H1 (cell line): ENCODE measurements at regions not wholly inside any gene's neighbourhood (a gene's known extent, or its start where the extent isn't known, plus 50 kb on each side); places are given as distances from the start of the nearest gene placed in this dataset.

Source experiments
- CTCF ChIA-PET: fragments of 300-600 bp; sonication (Branson Sonifier 250); formaldehyde crosslinking; loops from one replicate; lab custom pipeline; 2021; ENCODE audit not compliant: partially characterized antibody; lab: Charles Lee
- POLR2A ChIA-PET: fragments of 300-600 bp; sonication (Branson Sonifier 250); formaldehyde crosslinking; loops from one replicate; lab custom pipeline; 2021; ENCODE audit warnings: inconsistent platforms; ENCODE audit not compliant: partially characterized antibody; lab: Charles Lee
- DNase-seq, 2 experiments: peaks; one replicate each; pipeline versions ENCODE4 v3.0.0 to v3.0.0-alpha.2; 2010 to 2022; ENCODE audit warnings: low spot score in 2 of 2, low read depth in 1 of 2, mixed read lengths in 1 of 2
- FAIRE-seq: peaks from 2 replicates; lab custom pipeline; 2011; peaks lifted over from hg19 to GRCh38; lab: Jason Lieb, UNC
- H2AFZ ChIP-seq: 2 replicates; pipeline ENCODE4 v1.8.1; 2012; ENCODE audit warnings: low read length, inconsistent platforms
- H2AK5ac ChIP-seq: 2 replicates; pipeline ENCODE4 v1.6.1; 2013; ENCODE audit warnings: low read depth, low read length
- H2BK120ac ChIP-seq: replicated peaks from 2 replicates; pipeline ENCODE3; 2013; ENCODE audit warnings: low read depth, low read length, inconsistent platforms
- H2BK12ac ChIP-seq: 2 replicates; pipeline ENCODE4 v1.6.1; 2013; ENCODE audit warnings: low read depth, low read length
- H2BK15ac ChIP-seq: 2 replicates; pipeline ENCODE4 v1.6.1; 2013; ENCODE audit warnings: low read length
- H2BK20ac ChIP-seq: 2 replicates; pipeline ENCODE4 v1.6.1; 2013; ENCODE audit warnings: low read length
- H2BK5ac ChIP-seq: 2 replicates; pipeline ENCODE4 v1.6.1; 2013; ENCODE audit warnings: low read depth, low read length
- H3K14ac ChIP-seq: 2 replicates; pipeline ENCODE4 v1.6.1; 2013; ENCODE audit warnings: inconsistent platforms; ENCODE audit not compliant: insufficient read length
- H3K18ac ChIP-seq: 2 replicates; pipeline ENCODE4 v1.6.1; 2013; ENCODE audit warnings: low read length; ENCODE audit errors: extremely low read depth
- H3K23ac ChIP-seq: 2 replicates; pipeline ENCODE4 v1.6.1; 2013; ENCODE audit warnings: inconsistent platforms; ENCODE audit not compliant: insufficient read length
- H3K23me2 ChIP-seq: 2 replicates; pipeline ENCODE4 v1.6.1; 2013; ENCODE audit warnings: low read depth, low read length
- H3K27ac ChIP-seq: 2 replicates; pipeline ENCODE4 v1.6.1; 2011; ENCODE audit warnings: low read depth, low read length, inconsistent platforms
- H3K27me3 ChIP-seq, 4 experiments: replicated peaks in 1 of 4; 1 replicate in 1 of 4; 2 replicates in 3 of 4; pipeline versions ENCODE4 v1.6.1 to v1.8.1; 2011 to 2013; ENCODE audit warnings: low read length in 3 of 4, mild to moderate bottlenecking in 3 of 4, inconsistent platforms in 2 of 4, mixed read lengths in 2 of 4, moderate library complexity in 1 of 4; ENCODE audit not compliant: control insufficient read depth in 3 of 4, insufficient read depth in 3 of 4; ENCODE audit errors: extremely low read depth in 1 of 4
- H3K36me3 ChIP-seq, 4 experiments: 2 replicates each; pipeline versions ENCODE4 v1.6.1 to v1.8.1; 2011 to 2013; ENCODE audit warnings: mild to moderate bottlenecking in 4 of 4, low read length in 3 of 4, moderate library complexity in 2 of 4, control low read depth in 1 of 4, inconsistent platforms in 1 of 4; ENCODE audit not compliant: insufficient read depth in 4 of 4, control insufficient read depth in 2 of 4
- H3K4ac ChIP-seq: replicated peaks from 2 replicates; pipeline ENCODE3; 2013; ENCODE audit warnings: low read length, low read depth, mixed read lengths, inconsistent platforms; ENCODE audit not compliant: insufficient read length
- H3K4me1 ChIP-seq, 4 experiments: replicated peaks in 1 of 4; 1 replicate in 1 of 4; 2 replicates in 3 of 4; pipeline versions ENCODE4 v1.6.1 to v1.8.1; 2011 to 2013; ENCODE audit warnings: low read length in 3 of 4, inconsistent platforms in 2 of 4, mixed read lengths in 1 of 4; ENCODE audit not compliant: insufficient read depth in 4 of 4, control insufficient read depth in 3 of 4
- H3K4me2 ChIP-seq, 2 experiments: 2 replicates each; pipeline versions ENCODE4 v1.6.1 to v1.8.1; 2011 to 2013; ENCODE audit warnings: low read depth in 2 of 2, low read length in 2 of 2, control low read depth in 1 of 2, inconsistent platforms in 1 of 2, mild to moderate bottlenecking in 1 of 2; ENCODE audit not compliant: insufficient read depth in 1 of 2
- H3K4me3 ChIP-seq, 4 experiments: fragments of 200-600, 300-600 bp in 1 of 4; sonication (generic), shearing (Covaris generic), sonication (Bioruptor Twin) in 1 of 4; 2 replicates each; pipeline versions ENCODE4 v1.5.1 to v1.8.1; 2011 to 2016; ENCODE audit warnings: low read length in 4 of 4, low read depth in 3 of 4, control low read depth in 2 of 4, inconsistent platforms in 2 of 4, mild to moderate bottlenecking in 2 of 4, mixed read lengths in 1 of 4, moderate library complexity in 1 of 4; ENCODE audit not compliant: insufficient read depth in 2 of 4; ENCODE audit errors: extremely low read depth in 1 of 4
- H3K56ac ChIP-seq: replicated peaks from 2 replicates; pipeline ENCODE3; 2013; ENCODE audit warnings: low read depth, mild to moderate bottlenecking, mixed read lengths, low read length, inconsistent platforms; ENCODE audit not compliant: insufficient read length
- H3K79me1 ChIP-seq: 2 replicates; pipeline ENCODE4 v1.6.1; 2013; ENCODE audit warnings: low read depth, low read length, control low read depth
- H3K79me2 ChIP-seq, 2 experiments: 2 replicates each; pipeline versions ENCODE4 v1.6.1 to v1.8.1; 2012 to 2013; ENCODE audit warnings: low read length in 2 of 2, mild to moderate bottlenecking in 2 of 2, inconsistent platforms in 1 of 2; ENCODE audit not compliant: insufficient read depth in 2 of 2, control insufficient read depth in 1 of 2
- H3K9ac ChIP-seq, 4 experiments: replicated peaks in 1 of 4; 1 replicate in 1 of 4; 2 replicates in 3 of 4; pipeline versions ENCODE4 v1.6.1 to v1.8.1; 2011 to 2013; ENCODE audit warnings: low read depth in 3 of 4, low read length in 3 of 4, control low read depth in 2 of 4, mild to moderate bottlenecking in 2 of 4, moderate library complexity in 2 of 4, inconsistent platforms in 1 of 4; ENCODE audit errors: extremely low read depth in 1 of 4
- H3K9me3 ChIP-seq, 2 experiments: 2 replicates each; pipeline versions ENCODE4 v1.6.1 to v1.8.1; 2012 to 2013; ENCODE audit warnings: mild to moderate bottlenecking in 2 of 2, moderate library complexity in 2 of 2, control low read depth in 1 of 2, inconsistent platforms in 1 of 2, low read depth in 1 of 2, low read length in 1 of 2, mixed read lengths in 1 of 2; ENCODE audit not compliant: insufficient read depth in 2 of 2
- H4K20me1 ChIP-seq, 2 experiments: replicated peaks in 1 of 2; 2 replicates each; pipeline versions ENCODE3 to v1.8.1; 2011 to 2013; ENCODE audit warnings: inconsistent platforms in 2 of 2, low read length in 2 of 2, mild to moderate bottlenecking in 1 of 2; ENCODE audit not compliant: insufficient read depth in 2 of 2, control insufficient read depth in 1 of 2
- H4K5ac ChIP-seq: 2 replicates; pipeline ENCODE4 v1.6.1; 2013; ENCODE audit warnings: low read length, low read depth, mixed read lengths, inconsistent platforms; ENCODE audit not compliant: insufficient read length
- H4K8ac ChIP-seq: 2 replicates; pipeline ENCODE4 v1.8.0; 2013; ENCODE audit warnings: mild to moderate bottlenecking, moderate library complexity, low read length, inconsistent platforms; ENCODE audit not compliant: insufficient read depth; ENCODE audit errors: extremely low read depth
- H4K91ac ChIP-seq: replicated peaks from 2 replicates; pipeline ENCODE3; 2013; ENCODE audit warnings: low read length, mixed read lengths, inconsistent platforms; ENCODE audit not compliant: insufficient read length
- KDM5A ChIP-seq: fragments of 200-600 bp; IDR thresholded peaks from 2 replicates; pipeline ENCODE4 v1.7.1; 2012; ENCODE audit warnings: mild to moderate bottlenecking, low read length, inconsistent platforms, mixed read lengths
- TEAD4 ChIP-seq: IDR thresholded peaks from 2 replicates; pipeline ENCODE4 v1.6.1; 2012; ENCODE audit warnings: low read depth, low read length, inconsistent platforms, mixed read lengths
- WGBS, 2 experiments: shearing (Covaris generic) in 1 of 2; methylation state at CpG; one replicate each; pipeline versions ENCODE4 v1.1.6 to v1.1.7; 2013 to 2015; ENCODE audit warnings: low lambda C conversion rate in 2 of 2, mixed read lengths in 2 of 2, inconsistent platforms in 1 of 2, low coverage in 1 of 2, missing lambda C conversion rate in 1 of 2; ENCODE audit not compliant: insufficient replicate concordance in 2 of 2, insufficient coverage in 1 of 2, insufficient read length in 1 of 2; ENCODE audit errors: extremely low coverage in 1 of 2, missing lambda C conversion rate in 1 of 2; 5-methylcytosine and 5-hydroxymethylcytosine counted together

- no peak overlapping the region for H2BK5ac ChIP-seq
- POLR2A ChIA-PET, result no interaction called here
- H3K4ac ChIP-seq, result peak overlapping the region; percentile 71
- FAIRE-seq (no peak), DNase-seq (no peak)
- peaks cover 8 to 30% (median 20%) of the 10 kb centered on the region in 4 experiments for H3K4me1 ChIP-seq
- H3K23me2 ChIP-seq, result no peaks in the 10 kb centered on the region
- no peak overlapping the region for H3K4me3 ChIP-seq
- H3K18ac ChIP-seq, result no peak overlapping the region
- no peaks in the 10 kb centered on the region for H3K36me3 ChIP-seq
- H2BK20ac ChIP-seq, result no peak overlapping the region
- peak overlapping the region; percentile 34; the same call in 1 of the 2 replicates for H2BK15ac ChIP-seq
- H3K4me2 ChIP-seq, result no peak overlapping the region; a peak in 1 of 4 replicates
- no peak overlapping the region for H3K27ac ChIP-seq
- no peaks in the 10 kb centered on the region; the same call in 1 of the 2 replicates for H3K79me1 ChIP-seq
- H3K79me2 ChIP-seq, result peaks cover 0 to 6% of the 10 kb centered on the region in 2 experiments; a peak in 1 of 4 replicates
- no peak for TF ChIP-seq KDM5A
- peak; percentile 56 for TF ChIP-seq TEAD4
- no peak overlapping the region; the same call in 1 of the 2 replicates for H2BK12ac ChIP-seq
- peaks cover 0 to 1% of the 10 kb centered on the region in 2 experiments for H4K20me1 ChIP-seq
- no peaks in the 10 kb centered on the region for H3K27me3 ChIP-seq
- no peak overlapping the region for H2AK5ac ChIP-seq
- no peak overlapping the region for H3K9ac ChIP-seq
- no peak overlapping the region for H4K5ac ChIP-seq
- H4K91ac ChIP-seq, result peak overlapping the region; percentile 44
- no peak overlapping the region for H2BK120ac ChIP-seq
- 78% methylated on average over 7 of the region's 7 CpGs; no CpG with 5 or more reads in 1 of the 2 experiments for WGBS, 2 experiments
- H2AFZ ChIP-seq, result no peak overlapping the region
- H4K8ac ChIP-seq, result no peak overlapping the region
- H3K14ac ChIP-seq, result no peak overlapping the region
- no peak overlapping the region for H3K56ac ChIP-seq
- H3K23ac ChIP-seq, result no peak overlapping the region
- CTCF ChIA-PET, result interaction anchor here (0.6 to 1.2 kb wide), 3 partner anchors 77 to 222 kb away, joined by 3 read pairs; no protein-coding TSS in a partner anchor
- H3K9me3 ChIP-seq, result no peaks in the 10 kb centered on the region
These were observed 148.7 kb downstream of the PRL start for GRCh38 chr6:22147921-22148776.
